HEK293T (cell line): ENCODE measurements at regions not wholly inside any gene's neighbourhood (a gene's known extent, or its start where the extent isn't known, plus 50 kb on each side); places are given as distances from the start of the nearest gene placed in this dataset.

Source experiments
- CTCF ChIA-PET: fragments of 350-600 bp; formaldehyde crosslinking; extraction: SDS; loops from one replicate; lab custom pipeline; 2021; ENCODE audit warnings: antibody characterized with exemption, inconsistent platforms; lab: Yijun Ruan, JAX
- POLR2A ChIA-PET: fragments of 350-600 bp; formaldehyde crosslinking; extraction: SDS; loops from one replicate; lab custom pipeline; 2020; ENCODE audit warnings: antibody characterized with exemption, inconsistent platforms; lab: Yijun Ruan, JAX
- DNase-seq: peaks from one replicate; pipeline ENCODE4 v3.0.0; 2012; ENCODE audit warnings: mixed read lengths; ENCODE audit errors: extremely low spot score
- ARNT ChIP-seq: fragments of 450-650 bp; IDR thresholded peaks from 2 replicates; pipeline ENCODE4 v1.6.1; 2017; ENCODE audit warnings: mild to moderate bottlenecking
- BHLHE40 ChIP-seq: fragments of 450-650 bp; IDR thresholded peaks from 2 replicates; pipeline ENCODE4 v1.6.1; 2016; ENCODE audit warnings: mild to moderate bottlenecking, moderate library complexity, borderline replicate concordance
- CTBP1 ChIP-seq: fragments of 450-650 bp; IDR thresholded peaks from 2 replicates; pipeline ENCODE4 v1.6.1; 2016; ENCODE audit warnings: borderline replicate concordance
- ELF4 ChIP-seq: fragments of 450-650 bp; IDR thresholded peaks from 2 replicates; pipeline ENCODE4 v1.6.1; 2017; ENCODE audit warnings: antibody characterized with exemption
- FOXA1 ChIP-seq: fragments of 450-650 bp; IDR thresholded peaks from 2 replicates; pipeline ENCODE4 v1.6.1; 2016; ENCODE audit warnings: mild to moderate bottlenecking
- FOXK2 ChIP-seq: fragments of 450-650 bp; IDR thresholded peaks from 2 replicates; pipeline ENCODE4 v1.6.1; 2016; ENCODE audit warnings: mild to moderate bottlenecking
- FOXM1 ChIP-seq: fragments of 450-650 bp; IDR thresholded peaks from 2 replicates; pipeline ENCODE4 v1.6.1; 2017; ENCODE audit warnings: mild to moderate bottlenecking, borderline replicate concordance
- HDGF ChIP-seq: fragments of 450-650 bp; IDR thresholded peaks from 2 replicates; pipeline ENCODE4 v1.6.1; 2017; ENCODE audit warnings: antibody characterized with exemption, borderline replicate concordance
- L3MBTL2 ChIP-seq: fragments of 450-650 bp; conservative IDR thresholded peaks from 2 replicates; pipeline ENCODE4 v1.6.1; 2016; ENCODE audit warnings: mild to moderate bottlenecking
- LEF1 ChIP-seq: fragments of 450-650 bp; IDR thresholded peaks from 2 replicates; pipeline ENCODE4 v1.6.1; 2017; ENCODE audit warnings: mild to moderate bottlenecking, borderline replicate concordance
- NFRKB ChIP-seq: fragments of 450-650 bp; IDR thresholded peaks from 2 replicates; pipeline ENCODE4 v1.6.1; 2016; ENCODE audit warnings: mild to moderate bottlenecking, moderate library complexity
- PKNOX1 ChIP-seq: fragments of 450-650 bp; IDR thresholded peaks from 2 replicates; pipeline ENCODE4 v1.6.1; 2016
- SP1 ChIP-seq: fragments of 450-650 bp; IDR thresholded peaks from 2 replicates; pipeline ENCODE4 v1.6.1; 2017
- SUZ12 ChIP-seq: fragments of 450-650 bp; IDR thresholded peaks from 2 replicates; pipeline ENCODE4 v1.6.1; 2016; ENCODE audit warnings: mild to moderate bottlenecking
- TARDBP ChIP-seq: fragments of 450-650 bp; IDR thresholded peaks from 2 replicates; pipeline ENCODE4 v1.6.1; 2016
- ZNF384 ChIP-seq: fragments of 450-650 bp; IDR thresholded peaks from 2 replicates; pipeline ENCODE4 v1.6.1; 2016

- DNase-seq: no peak
- ChIA-PET POLR2A (no interaction called here), CTCF (no interaction called here)
- TF ChIP-seq HDGF: no peak
- TF ChIP-seq FOXM1: no peak
- no peak for TF ChIP-seq L3MBTL2
- no peak for TF ChIP-seq PKNOX1
- no peak for TF ChIP-seq FOXK2
- no peak for TF ChIP-seq SP1
- no peak for TF ChIP-seq ZNF384
- no peak for TF ChIP-seq FOXA1
- TF ChIP-seq CTBP1: no peak
- TF ChIP-seq ARNT: no peak
- no peak for TF ChIP-seq LEF1
- TF ChIP-seq ELF4: no peak
- no peak for TF ChIP-seq BHLHE40
These were observed 104.6 kb upstream of the ANO3 start for GRCh38 chr11:26227301-26227746.

- TF ChIP-seq SUZ12 (no peak), FOXK2 (no peak), CTBP1 (no peak), PKNOX1 (no peak), HDGF (no peak), BHLHE40 (no peak), L3MBTL2 (no peak)
- no peak for DNase-seq
- ChIA-PET CTCF (no interaction called here), POLR2A (no interaction called here)
These were observed 103.9 kb upstream of the ANO3 start for GRCh38 chr11:26227883-26228502.

- TF ChIP-seq TARDBP (no peak), ZNF384 (no peak), LEF1 (no peak), FOXM1 (no peak), SUZ12 (no peak), NFRKB (no peak), L3MBTL2 (no peak), BHLHE40 (no peak), ELF4 (no peak), HDGF (no peak), CTBP1 (no peak), FOXK2 (no peak), ARNT (no peak), SP1 (no peak), PKNOX1 (no peak), FOXA1 (no peak)
- no peak for DNase-seq
- ChIA-PET POLR2A (no interaction called here), CTCF (no interaction called here)
These were observed 103.2 kb upstream of the ANO3 start for GRCh38 chr11:26228778-26229177.

- ChIA-PET POLR2A (no interaction called here), CTCF (no interaction called here)
- TF ChIP-seq ELF4 (no peak), FOXM1 (no peak), SP1 (no peak), SUZ12 (no peak), L3MBTL2 (no peak)
- no peak for DNase-seq
These were observed 102.7 kb upstream of the ANO3 start for GRCh38 chr11:26229257-26229656.

- DNase-seq: no peak
- ChIA-PET POLR2A (no interaction called here), CTCF (no interaction called here)
- TF ChIP-seq SP1: no peak
These were observed 101.9 kb upstream of the ANO3 start for GRCh38 chr11:26229981-26230380.

GRCh38 chr11:26231252-26231661, 100.7 kb upstream of the ANO3 start:
- TF ChIP-seq TARDBP (no peak), SP1 (no peak), SUZ12 (no peak), PKNOX1 (no peak), FOXM1 (no peak), LEF1 (no peak), ZNF384 (no peak), BHLHE40 (no peak), L3MBTL2 (no peak), FOXA1 (no peak), ARNT (no peak), FOXK2 (no peak), CTBP1 (no peak), HDGF (no peak), ELF4 (no peak)
- no peak for DNase-seq
- ChIA-PET CTCF (no interaction called here), POLR2A (no interaction called here)
